ENCODE measurements at regions not wholly inside any gene's neighbourhood (a gene's known extent, or its start where the extent isn't known, plus 50 kb on each side); places are given as distances from the start of the nearest gene placed in this dataset.

- ATAC-seq (no peak), DNase-seq (no peak)
- intact Hi-C loops (cut with DNase I, micrococcal nuclease), result no loop called here
These were observed 433.3 kb upstream of the SLITRK1 start for GRCh38 chr13:84315527-84315926.

- intact Hi-C loops (cut with DNase I, micrococcal nuclease), result no loop called here
- DNase-seq, result no peak
- no peak for ATAC-seq
These were observed 420.8 kb upstream of the SLITRK1 start for GRCh38 chr13:84303035-84303434.

- DNase-seq, result no peak
These were observed 415.0 kb upstream of the SLITRK1 start for GRCh38 chr13:84297251-84297650.

GRCh38 chr13:84296401-84296800 lies 414.1 kb upstream of the SLITRK1 start:
- ATAC-seq (no peak), DNase-seq (no peak)
- intact Hi-C loops (cut with DNase I, micrococcal nuclease), result no loop called here

More at GRCh38 chr13:84297251-84297650, 415.0 kb upstream of the SLITRK1 start:
- ATAC-seq, result no peak
- intact Hi-C loops (cut with DNase I, micrococcal nuclease), result no loop called here

- intact Hi-C loops (cut with DNase I, micrococcal nuclease), result no loop called here
- no peak for DNase-seq
- no peak for ATAC-seq
These were observed 412.3 kb upstream of the SLITRK1 start for GRCh38 chr13:84294576-84294975.

- intact Hi-C loops (cut with DNase I, micrococcal nuclease), result no loop called here
- ATAC-seq (no peak), DNase-seq (no peak)
These were observed 408.1 kb upstream of the SLITRK1 start for GRCh38 chr13:84290386-84290785.

- intact Hi-C loops (cut with DNase I, micrococcal nuclease), result no loop called here
- ATAC-seq (no peak), DNase-seq (no peak)
These were observed 396.9 kb upstream of the SLITRK1 start for GRCh38 chr13:84279166-84279565.

GRCh38 chr13:84272877-84273562 lies 390.7 kb upstream of the SLITRK1 start:
- ATAC-seq, result no peak
- intact Hi-C loops (cut with DNase I, micrococcal nuclease), result no loop called here

GRCh38 chr13:84265257-84265764 lies 383.0 kb upstream of the SLITRK1 start:
- no peak for DNase-seq
- intact Hi-C loops (cut with DNase I, micrococcal nuclease), result no loop called here
- ATAC-seq, result no peak

More at GRCh38 chr13:84272877-84273562, 390.7 kb upstream of the SLITRK1 start:
- no peak for DNase-seq

GRCh38 chr13:84263354-84264069 lies 381.2 kb upstream of the SLITRK1 start:
- intact Hi-C loops (cut with DNase I, micrococcal nuclease), result no loop called here
- no peak for ATAC-seq
- no peak for DNase-seq

- intact Hi-C loops (cut with DNase I, micrococcal nuclease), result no loop called here
- ATAC-seq (no peak), DNase-seq (no peak)
These were observed 373.0 kb upstream of the SLITRK1 start for GRCh38 chr13:84255226-84255797.

GRCh38 chr13:84249463-84249862 lies 367.2 kb upstream of the SLITRK1 start:
- ATAC-seq, result no peak
- DNase-seq, result no peak
- intact Hi-C loops (cut with DNase I, micrococcal nuclease), result no loop called here

- intact Hi-C loops (cut with DNase I, micrococcal nuclease), result no loop called here
- DNase-seq (no peak), ATAC-seq (no peak)
These were observed 361.1 kb upstream of the SLITRK1 start for GRCh38 chr13:84243340-84243739.

GRCh38 chr13:84239032-84239431 lies 356.8 kb upstream of the SLITRK1 start:
- DNase-seq, result no peak
- no peak for ATAC-seq
- intact Hi-C loops (cut with DNase I, micrococcal nuclease), result no loop called here

- no peak for ATAC-seq
- intact Hi-C loops (cut with DNase I, micrococcal nuclease), result no loop called here
- no peak for DNase-seq
These were observed 356.1 kb upstream of the SLITRK1 start for GRCh38 chr13:84238381-84238780.

GRCh38 chr13:84237143-84237542 lies 354.9 kb upstream of the SLITRK1 start:
- DNase-seq, result no peak
- ATAC-seq, result no peak
- intact Hi-C loops (cut with DNase I, micrococcal nuclease), result no loop called here

GRCh38 chr13:84234416-84234815 lies 352.1 kb upstream of the SLITRK1 start:
- no peak for ATAC-seq
- intact Hi-C loops (cut with DNase I, micrococcal nuclease), result no loop called here
- no peak for DNase-seq

- DNase-seq, result no peak
- no peak for ATAC-seq
- intact Hi-C loops (cut with DNase I, micrococcal nuclease), result no loop called here
These were observed 348.3 kb upstream of the SLITRK1 start for GRCh38 chr13:84230568-84230967.

- intact Hi-C loops (cut with DNase I, micrococcal nuclease), result no loop called here
- ATAC-seq, result no peak
These were observed 328.8 kb upstream of the SLITRK1 start for GRCh38 chr13:84211048-84211447.

GRCh38 chr13:84208246-84208910 lies 326.1 kb upstream of the SLITRK1 start:
- intact Hi-C loops (cut with DNase I, micrococcal nuclease), result no loop called here
- ATAC-seq, result no peak
- DNase-seq, result no peak

More at GRCh38 chr13:84211048-84211447, 328.8 kb upstream of the SLITRK1 start:
- no peak for DNase-seq

Measured in left colon (tissue), 2 donors.